ENCODE measurements at regions not wholly inside any gene's neighbourhood (a gene's known extent, or its start where the extent isn't known, plus 50 kb on each side); places are given as distances from the start of the nearest gene placed in this dataset.
A peak's percentile ranks its signal among the peaks of the same experiment; 100 is the strongest.
"Not testable (repeated sequence)": the region's sequence is repeated elsewhere in the genome, so short reads cannot be mapped to it uniquely, and the experiment has no call there.

GRCh38 chr20:11992426-11992825, 74.7 kb downstream of the BTBD3 start:
- TF ChIP-seq POLR2A (IDR thresholded peaks at IDR 0.05): no peak
- TF ChIP-seq CTCF (IDR thresholded peaks at IDR 0.05): no peak
- TF ChIP-seq POLR2AphosphoS5 (IDR thresholded peaks at IDR 0.05): no peak
- intact Hi-C loops (cut with DNase I; ENCODE audit: low total_unique reads): no loop called here
- Histone ChIP-seq H3K27me3 (no peaks in the 10 kb centered on the region), H3K4me3 (no peak overlapping the region), H3K36me3 (no peaks in the 10 kb centered on the region), H3K27ac (no peak overlapping the region), H3K4me1 (no peaks in the 10 kb centered on the region), H3K9me3 (no peaks in the 10 kb centered on the region)
- no peak for DNase-seq (ENCODE audit: low spot score in 2 of 2)

GRCh38 chr20:11993886-11994461, 76.3 kb downstream of the BTBD3 start:
- TF ChIP-seq CTCF (IDR thresholded peaks at IDR 0.05): no peak
- no peak for TF ChIP-seq POLR2A (IDR thresholded peaks at IDR 0.05)
- no peak for TF ChIP-seq POLR2AphosphoS5 (IDR thresholded peaks at IDR 0.05)
- H3K36me3 ChIP-seq: no peaks in the 10 kb centered on the region
- no peaks in the 10 kb centered on the region for H3K27me3 ChIP-seq
- no peak overlapping the region for H3K4me3 ChIP-seq
- DNase-seq (ENCODE audit: low spot score in 2 of 2): no peak
- H3K9me3 ChIP-seq: no peaks in the 10 kb centered on the region
- H3K27ac ChIP-seq: no peak overlapping the region
- intact Hi-C loops (cut with DNase I; ENCODE audit: low total_unique reads): no loop called here
- no peaks in the 10 kb centered on the region for H3K4me1 ChIP-seq

- H3K9me3 ChIP-seq: no peaks in the 10 kb centered on the region
- intact Hi-C loops (cut with DNase I; ENCODE audit: low total_unique reads): no loop called here
- TF ChIP-seq POLR2AphosphoS5 (IDR thresholded peaks at IDR 0.05) (no peak), CTCF (IDR thresholded peaks at IDR 0.05) (no peak), POLR2A (IDR thresholded peaks at IDR 0.05) (no peak)
- H3K27ac ChIP-seq: peak overlapping the region in 1 of 2 donors; percentile 26
- no peaks in the 10 kb centered on the region for H3K36me3 ChIP-seq
- H3K4me1 ChIP-seq: no peaks in the 10 kb centered on the region
- no peak overlapping the region for H3K4me3 ChIP-seq
- H3K27me3 ChIP-seq: no peaks in the 10 kb centered on the region
- DNase-seq (ENCODE audit: low spot score in 2 of 2): no peak
Measured at GRCh38 chr20:11995805-11996567, 78.3 kb downstream of the BTBD3 start.

- H3K27me3 ChIP-seq; intact Hi-C loops (cut with DNase I; ENCODE audit: low total_unique reads); H3K36me3 ChIP-seq; H3K4me3 ChIP-seq; H3K4me1 ChIP-seq; H3K9me3 ChIP-seq; DNase-seq (ENCODE audit: low spot score in 2 of 2); H3K27ac ChIP-seq: not testable (repeated sequence)
Measured at GRCh38 chr20:12004776-12005175, 87.1 kb downstream of the BTBD3 start.

- Histone ChIP-seq H3K27ac (no peak overlapping the region), H3K36me3 (no peaks in the 10 kb centered on the region), H3K4me1 (no peaks in the 10 kb centered on the region), H3K4me3 (no peak overlapping the region), H3K27me3 (no peaks in the 10 kb centered on the region), H3K9me3 (no peaks in the 10 kb centered on the region)
- no peak for DNase-seq (ENCODE audit: low spot score in 2 of 2)
- TF ChIP-seq CTCF (IDR thresholded peaks at IDR 0.05) (peak; percentile 35 to 60 (median 42)), POLR2A (IDR thresholded peaks at IDR 0.05) (no peak)
- intact Hi-C loops (cut with DNase I; ENCODE audit: low total_unique reads): no loop called here
Measured at GRCh38 chr20:12012241-12013222, 94.8 kb downstream of the BTBD3 start.
